Activated naive CD4-positive, alpha-beta T cell treated with anti-CD3 and anti-CD28 coated beads, Interleukin-2, amount 10 ng/mL, durations not matched to agents 7 days and 5 days (primary cell): ENCODE measurements at regions not wholly inside any gene's neighbourhood (a gene's known extent, or its start where the extent isn't known, plus 50 kb on each side); places are given as distances from the start of the nearest gene placed in this dataset.
"Not testable (repeated sequence)": the region's sequence is repeated elsewhere in the genome, so short reads cannot be mapped to it uniquely, and the experiment has no call there.

Source experiments
- CTCF ChIA-PET: fragments of 350-600 bp; sonication (Branson Sonifier 250); formaldehyde crosslinking; loops from one replicate; lab custom pipeline; 2021; ENCODE audit warnings: antibody characterized with exemption; lab: Charles Lee
- DNase-seq: peaks from one replicate; pipeline ENCODE4 v3.0.0-alpha.2; 2020
- H3K27ac Mint-ChIP-seq: one replicate; pipeline ENCODE4 v1.8.0; 2021; ENCODE audit warnings: mild to moderate bottlenecking, moderate library complexity, mixed read lengths
- H3K27me3 Mint-ChIP-seq: one replicate; pipeline ENCODE4 v1.8.0; 2021; ENCODE audit warnings: mild to moderate bottlenecking, mixed read lengths
- H3K36me3 Mint-ChIP-seq: one replicate; pipeline ENCODE4 v1.8.0; 2021; ENCODE audit warnings: mixed read lengths
- H3K4me1 Mint-ChIP-seq: one replicate; pipeline ENCODE4 v1.8.0; 2021; ENCODE audit warnings: mixed read lengths
- H3K4me3 Mint-ChIP-seq: one replicate; pipeline ENCODE4 v1.8.0; 2021; ENCODE audit warnings: mild to moderate bottlenecking, moderate library complexity, mixed read lengths
- H3K9me3 Mint-ChIP-seq: one replicate; pipeline ENCODE4 v1.8.0; 2021; ENCODE audit warnings: mixed read lengths

GRCh38 chr15:20325751-20326150, 215.8 kb downstream of the GOLGA6L6 start:
- H3K27me3 Mint-ChIP-seq, H3K9me3 Mint-ChIP-seq, CTCF ChIA-PET, H3K4me1 Mint-ChIP-seq, DNase-seq, H3K4me3 Mint-ChIP-seq, H3K27ac Mint-ChIP-seq, H3K36me3 Mint-ChIP-seq: not testable (repeated sequence)

GRCh38 chr15:20317132-20317531, 224.5 kb downstream of the GOLGA6L6 start:
- H3K4me1 Mint-ChIP-seq, H3K9me3 Mint-ChIP-seq, H3K36me3 Mint-ChIP-seq, H3K27ac Mint-ChIP-seq, DNase-seq, H3K27me3 Mint-ChIP-seq, H3K4me3 Mint-ChIP-seq, CTCF ChIA-PET: not testable (repeated sequence)

GRCh38 chr15:20311014-20311680, 230.5 kb downstream of the GOLGA6L6 start:
- DNase-seq, H3K4me1 Mint-ChIP-seq, CTCF ChIA-PET, H3K4me3 Mint-ChIP-seq, H3K9me3 Mint-ChIP-seq, H3K36me3 Mint-ChIP-seq, H3K27ac Mint-ChIP-seq, H3K27me3 Mint-ChIP-seq: not testable (repeated sequence)

GRCh38 chr15:20310603-20311002, 231.0 kb downstream of the GOLGA6L6 start:
- H3K27ac Mint-ChIP-seq, result no peak overlapping the region
- no peaks in the 10 kb centered on the region for H3K27me3 Mint-ChIP-seq
- DNase-seq, result no peak
- CTCF ChIA-PET, result no interaction called here
- no peak overlapping the region for H3K4me3 Mint-ChIP-seq
- peaks cover 4% of the 10 kb centered on the region for H3K9me3 Mint-ChIP-seq
- no peaks in the 10 kb centered on the region for H3K4me1 Mint-ChIP-seq
- H3K36me3 Mint-ChIP-seq, result no peaks in the 10 kb centered on the region

- DNase-seq, H3K36me3 Mint-ChIP-seq, CTCF ChIA-PET, H3K27me3 Mint-ChIP-seq, H3K4me3 Mint-ChIP-seq, H3K4me1 Mint-ChIP-seq, H3K9me3 Mint-ChIP-seq, H3K27ac Mint-ChIP-seq: not testable (repeated sequence)
Observed at GRCh38 chr15:20309966-20310365, 231.6 kb downstream of the GOLGA6L6 start.

- H3K9me3 Mint-ChIP-seq, H3K27ac Mint-ChIP-seq, H3K4me3 Mint-ChIP-seq, H3K36me3 Mint-ChIP-seq, DNase-seq, CTCF ChIA-PET, H3K4me1 Mint-ChIP-seq, H3K27me3 Mint-ChIP-seq: not testable (repeated sequence)
Observed at GRCh38 chr15:20309395-20309794, 232.2 kb downstream of the GOLGA6L6 start.

- H3K27me3 Mint-ChIP-seq, H3K4me1 Mint-ChIP-seq, H3K36me3 Mint-ChIP-seq, CTCF ChIA-PET, DNase-seq, H3K9me3 Mint-ChIP-seq, H3K27ac Mint-ChIP-seq, H3K4me3 Mint-ChIP-seq: not testable (repeated sequence)
Observed at GRCh38 chr15:20308027-20308690, 233.4 kb downstream of the GOLGA6L6 start.

- H3K27me3 Mint-ChIP-seq, H3K4me3 Mint-ChIP-seq, H3K36me3 Mint-ChIP-seq, H3K4me1 Mint-ChIP-seq, H3K27ac Mint-ChIP-seq, CTCF ChIA-PET, DNase-seq: not testable (repeated sequence)
- H3K9me3 Mint-ChIP-seq, result peaks cover 10% of the 10 kb centered on the region
Observed at GRCh38 chr15:20307137-20307536, 234.5 kb downstream of the GOLGA6L6 start.

- H3K27me3 Mint-ChIP-seq, H3K36me3 Mint-ChIP-seq, CTCF ChIA-PET, H3K27ac Mint-ChIP-seq, H3K4me3 Mint-ChIP-seq, DNase-seq, H3K4me1 Mint-ChIP-seq: not testable (repeated sequence)
- H3K9me3 Mint-ChIP-seq, result peaks cover 10% of the 10 kb centered on the region
Observed at GRCh38 chr15:20306497-20307106, 235.0 kb downstream of the GOLGA6L6 start.

- CTCF ChIA-PET, DNase-seq, H3K36me3 Mint-ChIP-seq, H3K4me3 Mint-ChIP-seq, H3K27ac Mint-ChIP-seq, H3K4me1 Mint-ChIP-seq, H3K27me3 Mint-ChIP-seq: not testable (repeated sequence)
- H3K9me3 Mint-ChIP-seq, result peaks cover 10% of the 10 kb centered on the region
Observed at GRCh38 chr15:20305912-20306311, 235.7 kb downstream of the GOLGA6L6 start.

GRCh38 chr15:20305015-20305465, 236.6 kb downstream of the GOLGA6L6 start:
- H3K4me1 Mint-ChIP-seq, H3K27ac Mint-ChIP-seq, H3K27me3 Mint-ChIP-seq, H3K36me3 Mint-ChIP-seq, CTCF ChIA-PET, DNase-seq, H3K4me3 Mint-ChIP-seq: not testable (repeated sequence)
- H3K9me3 Mint-ChIP-seq, result peaks cover 10% of the 10 kb centered on the region

- H3K27ac Mint-ChIP-seq, DNase-seq, H3K27me3 Mint-ChIP-seq, H3K4me1 Mint-ChIP-seq, CTCF ChIA-PET, H3K36me3 Mint-ChIP-seq, H3K4me3 Mint-ChIP-seq: not testable (repeated sequence)
- peaks cover 10% of the 10 kb centered on the region for H3K9me3 Mint-ChIP-seq
Observed at GRCh38 chr15:20304282-20305014, 237.2 kb downstream of the GOLGA6L6 start.

GRCh38 chr15:20303248-20304171, 238.1 kb downstream of the GOLGA6L6 start:
- H3K27ac Mint-ChIP-seq, H3K36me3 Mint-ChIP-seq, CTCF ChIA-PET, H3K27me3 Mint-ChIP-seq, H3K4me1 Mint-ChIP-seq, DNase-seq, H3K4me3 Mint-ChIP-seq: not testable (repeated sequence)
- H3K9me3 Mint-ChIP-seq, result peaks cover 10% of the 10 kb centered on the region
